SK-N-SH (cell line): ENCODE measurements at regions not wholly inside any gene's neighbourhood (a gene's known extent, or its start where the extent isn't known, plus 50 kb on each side); places are given as distances from the start of the nearest gene placed in this dataset.

ENCODE experiments used
- CTCF ChIA-PET: fragments of 300-600, 350-600 bp; formaldehyde crosslinking; extraction: SDS; loops from one replicate; lab custom pipeline; 2021; lab: Yijun Ruan, JAX
- POLR2A ChIA-PET: fragments of 350-600 bp; sonication (Branson Sonifier 250); formaldehyde crosslinking; extraction: SDS; loops from one replicate; lab custom pipeline; 2020; ENCODE audit warnings: antibody characterized with exemption, inconsistent platforms; lab: Yijun Ruan, JAX
- DNase-seq: peaks from one replicate; pipeline ENCODE4 v3.0.0; 2012
- H2AFZ ChIP-seq: fragments of 200-600 bp; sonication (generic); 2 replicates; pipeline ENCODE4 v1.8.1; 2016; ENCODE audit warnings: antibody characterized with exemption, mild to moderate bottlenecking, low read depth
- H3F3A ChIP-seq: fragments of 200-600 bp; sonication (generic); replicated peaks from 2 replicates; pipeline ENCODE3; 2016; ENCODE audit warnings: antibody characterized with exemption, mild to moderate bottlenecking; ENCODE audit not compliant: insufficient read depth
- H3K27ac ChIP-seq, 2 experiments: fragments of 200-500 bp in 1 of 2; fragments of 200-600 bp in 1 of 2; sonication (Bioruptor generic) in 1 of 2; sonication (generic), shearing (Covaris generic) in 1 of 2; 2 replicates each; pipeline versions ENCODE4 v1.5.1 to v1.6.1; 2014 to 2016; ENCODE audit warnings: low read depth in 2 of 2, inconsistent platforms in 1 of 2, low read length in 1 of 2, mild to moderate bottlenecking in 1 of 2, mixed read lengths in 1 of 2
- H3K27me3 ChIP-seq: fragments of 200-600 bp; sonication (generic), shearing (Covaris generic); 2 replicates; pipeline ENCODE4 v1.6.1; 2016; ENCODE audit warnings: mixed run types; ENCODE audit not compliant: insufficient read depth
- H3K36me3 ChIP-seq, 2 experiments: fragments of 200-500 bp in 1 of 2; fragments of 200-600 bp in 1 of 2; sonication (Bioruptor generic) in 1 of 2; sonication (generic) in 1 of 2; replicated peaks in 1 of 2; 2 replicates each; pipeline versions ENCODE3 to v1.5.1; 2014 to 2016; ENCODE audit warnings: low read length in 1 of 2, mild to moderate bottlenecking in 1 of 2; ENCODE audit not compliant: insufficient read depth in 2 of 2, control insufficient read depth in 1 of 2
- H3K4me1 ChIP-seq, 2 experiments: fragments of 200-500 bp in 1 of 2; fragments of 200-600 bp in 1 of 2; sonication (Bioruptor generic) in 1 of 2; sonication (generic), shearing (Covaris generic) in 1 of 2; 2 replicates each; pipeline versions ENCODE4 v1.5.1 to v1.6.1; 2014 to 2016; ENCODE audit warnings: low read depth in 1 of 2, low read length in 1 of 2, mixed run types in 1 of 2; ENCODE audit not compliant: insufficient read depth in 2 of 2, control insufficient read depth in 1 of 2
- H3K4me2 ChIP-seq: fragments of 200-600 bp; sonication (generic), shearing (Covaris generic); 2 replicates; pipeline ENCODE4 v1.6.1; 2017; ENCODE audit warnings: mixed run types
- H3K4me3 ChIP-seq, 2 experiments: fragments of 200-500 bp in 1 of 2; fragments of 200-600 bp in 1 of 2; sonication (Bioruptor generic) in 1 of 2; sonication (generic), shearing (Covaris generic) in 1 of 2; 2 replicates each; pipeline versions ENCODE4 v1.5.1 to v1.8.1; 2014 to 2016; ENCODE audit warnings: low read depth in 2 of 2, inconsistent platforms in 1 of 2, low read length in 1 of 2, mild to moderate bottlenecking in 1 of 2, mixed read lengths in 1 of 2, moderate library complexity in 1 of 2
- H3K79me2 ChIP-seq: fragments of 200-600 bp; sonication (generic); 2 replicates; pipeline ENCODE4 v1.8.1; 2017; ENCODE audit warnings: mild to moderate bottlenecking; ENCODE audit not compliant: insufficient read depth
- H3K9ac ChIP-seq: fragments of 200-600 bp; sonication (generic); 2 replicates; pipeline ENCODE4 v1.6.1; 2017; ENCODE audit warnings: mixed run types
- H3K9me2 ChIP-seq: fragments of 200-600 bp; sonication (generic); 2 replicates; pipeline ENCODE4 v1.6.1; 2017; ENCODE audit warnings: mixed run types
- H3K9me3 ChIP-seq: fragments of 200-600 bp; sonication (generic); 2 replicates; pipeline ENCODE4 v1.6.1; 2017; ENCODE audit warnings: mixed run types, mild to moderate bottlenecking, moderate library complexity
- H4K20me1 ChIP-seq: fragments of 200-600 bp; sonication (generic); 2 replicates; pipeline ENCODE4 v1.6.1; 2017; ENCODE audit warnings: mild to moderate bottlenecking, mixed run types; ENCODE audit not compliant: insufficient read depth
- CHD2 ChIP-seq: fragments of 150-350 bp; IDR thresholded peaks from 2 replicates; pipeline ENCODE4 v1.6.1; 2018; ENCODE audit warnings: low read length; ENCODE audit not compliant: partially characterized antibody
- ELF1 ChIP-seq: IDR thresholded peaks from 2 replicates; pipeline ENCODE4 v1.4.0; 2012
- FOSL2 ChIP-seq: IDR thresholded peaks from 2 replicates; pipeline ENCODE4 v1.4.0; 2012; ENCODE audit warnings: low read depth, mild to moderate bottlenecking, moderate library complexity, borderline replicate concordance
- FOXJ3 ChIP-seq: sonication (generic); formaldehyde crosslinking; IDR thresholded peaks from 2 replicates; pipeline ENCODE4 v1.5.1; 2020; ENCODE audit warnings: mild to moderate bottlenecking, missing genetic modification reagents
- FOXM1 ChIP-seq: IDR thresholded peaks from 2 replicates; pipeline ENCODE4 v1.4.0; 2012; ENCODE audit warnings: low read depth, mild to moderate bottlenecking
- IRF3 ChIP-seq: fragments of 150-350 bp; IDR thresholded peaks from 2 replicates; pipeline ENCODE4 v1.6.1; 2016; ENCODE audit warnings: mild to moderate bottlenecking, low read depth, low read length
- JUND ChIP-seq: IDR thresholded peaks from 2 replicates; pipeline ENCODE4 v1.4.0; 2012
- MAX ChIP-seq: IDR thresholded peaks from 2 replicates; pipeline ENCODE4 v1.4.0; 2012; ENCODE audit warnings: low read depth
- MXI1 ChIP-seq: IDR thresholded peaks from 2 replicates; pipeline ENCODE4 v1.6.1; 2012; ENCODE audit warnings: mild to moderate bottlenecking, low read depth, low read length, improper control_type of control experiment
- NRF1 ChIP-seq: IDR thresholded peaks from 2 replicates; pipeline ENCODE4 v1.6.1; 2012; ENCODE audit warnings: low read depth, mild to moderate bottlenecking, low read length
- PBX3 ChIP-seq: IDR thresholded peaks from 2 replicates; pipeline ENCODE4; 2012
- POLR2AphosphoS5 ChIP-seq: IDR thresholded peaks from 2 replicates; pipeline ENCODE4 v1.6.1; 2012; ENCODE audit warnings: low read depth, low read length
- RCOR1 ChIP-seq: fragments of 150-350 bp; IDR thresholded peaks from 2 replicates; pipeline ENCODE4 v1.6.1; 2017; ENCODE audit warnings: antibody characterized with exemption, low read length
- REST ChIP-seq: IDR thresholded peaks from 2 replicates; pipeline ENCODE4 v1.6.1; 2012; ENCODE audit warnings: mild to moderate bottlenecking, low read depth, low read length, moderate library complexity
- RFX5 ChIP-seq: IDR thresholded peaks from 2 replicates; pipeline ENCODE4 v1.6.1; 2012; ENCODE audit warnings: mild to moderate bottlenecking, improper control_type of control experiment, low read length
- RXRA ChIP-seq: IDR thresholded peaks from 2 replicates; pipeline ENCODE4 v1.4.0; 2012; ENCODE audit warnings: low read depth, mild to moderate bottlenecking, borderline replicate concordance
- SIN3A ChIP-seq: IDR thresholded peaks from 2 replicates; pipeline ENCODE4 v1.6.1; 2012; ENCODE audit warnings: low read depth, mild to moderate bottlenecking, low read length, moderate library complexity, borderline replicate concordance
- SMC3 ChIP-seq: IDR thresholded peaks from 2 replicates; pipeline ENCODE4 v1.6.1; 2012; ENCODE audit warnings: low read depth, low read length, improper control_type of control experiment
- TEAD4 ChIP-seq: IDR thresholded peaks from 2 replicates; pipeline ENCODE4 v1.4.0; 2012; ENCODE audit warnings: mild to moderate bottlenecking, borderline replicate concordance; ENCODE audit not compliant: insufficient read depth
- USF2 ChIP-seq: fragments of 150-350 bp; IDR thresholded peaks from 2 replicates; pipeline ENCODE4 v1.6.1; 2017; ENCODE audit warnings: antibody characterized with exemption, low read length, low read depth, borderline replicate concordance
- YY1 ChIP-seq: IDR thresholded peaks from 2 replicates; pipeline ENCODE4 v1.4.0; 2012; ENCODE audit warnings: low read depth, mild to moderate bottlenecking
- WGBS: methylation state at CpG from one replicate; pipeline ENCODE4 v1.1.6; 2017; ENCODE audit warnings: low lambda C conversion rate; 5-methylcytosine and 5-hydroxymethylcytosine counted together

- no peak for TF ChIP-seq SIN3A
- no peak for TF ChIP-seq FOXJ3 (CRISPR knock-in tag)
- no peak for TF ChIP-seq NRF1
- no peak for TF ChIP-seq TEAD4
- TF ChIP-seq, all 33 proteins: peak for 0
Observed at GRCh38 chr4:52507774-52508173, 151.3 kb downstream of the USP46 start (continued).

DNA sequence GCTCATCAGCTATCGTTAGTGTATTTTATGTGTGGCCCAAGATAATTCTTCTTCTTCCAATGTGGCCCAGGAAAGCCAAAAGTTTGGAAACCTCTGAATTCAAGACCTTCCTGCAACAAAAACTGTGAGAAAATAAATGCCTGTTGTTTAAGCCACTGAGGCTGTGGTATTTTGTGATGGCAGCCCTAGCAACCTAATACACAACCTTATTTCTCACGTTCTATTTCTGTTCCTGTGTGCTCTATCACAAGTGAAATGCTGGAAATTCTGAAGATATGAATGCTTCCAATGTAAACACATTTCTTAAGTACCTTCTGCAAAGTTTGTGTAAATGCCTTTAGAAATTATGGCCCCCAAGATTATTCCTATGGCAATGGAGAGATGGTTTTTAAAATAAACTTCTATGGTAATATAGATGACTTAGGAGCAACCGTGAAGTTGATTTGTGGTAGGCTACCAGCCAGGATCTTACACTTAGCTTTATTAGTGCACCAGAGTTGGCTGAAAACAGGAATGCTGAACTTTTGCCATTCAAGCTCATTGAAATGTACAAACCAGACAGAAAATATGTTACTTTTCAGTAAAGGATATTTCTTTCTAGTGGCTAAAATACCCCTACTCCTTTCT is 148.0 kb downstream of the USP46 start:
- H3K27ac ChIP-seq, result no peak overlapping the region
- no peak overlapping the region for H3K9ac ChIP-seq
- DNase-seq, result no peak
- H4K20me1 ChIP-seq, result no peaks in the 10 kb centered on the region
- H3K36me3 ChIP-seq, result no peaks in the 10 kb centered on the region
- WGBS, result 24% methylated on average over 3 of the region's 3 CpGs
- no peaks in the 10 kb centered on the region for H3K79me2 ChIP-seq
- ChIA-PET CTCF (no interaction called here), POLR2A (no interaction called here)
- no peaks in the 10 kb centered on the region for H3K9me2 ChIP-seq
- H3K9me3 ChIP-seq, result no peaks in the 10 kb centered on the region
- H3K4me1 ChIP-seq, result no peaks in the 10 kb centered on the region
- no peak overlapping the region for H3K4me2 ChIP-seq
- H3K4me3 ChIP-seq, result no peak overlapping the region
- TF ChIP-seq RFX5 (no peak), ELF1 (no peak), YY1 (no peak), SMC3 (no peak), POLR2AphosphoS5 (no peak), RCOR1 (no peak)
- no peaks in the 10 kb centered on the region for H3F3A ChIP-seq
- H2AFZ ChIP-seq, result no peak overlapping the region
- H3K27me3 ChIP-seq, result no peaks in the 10 kb centered on the region

GRCh38 chr4:52511825-52512224 is 147.3 kb downstream of the USP46 start:
- H3K9me3 ChIP-seq, result no peaks in the 10 kb centered on the region
- no peak for DNase-seq
- CTCF ChIA-PET, result interaction anchor here (0.8 kb wide), 1 partner anchor 471 kb away, joined by 3 read pairs; no protein-coding TSS in a partner anchor
- H3K4me3 ChIP-seq, result no peak overlapping the region
- no peaks in the 10 kb centered on the region for H3K79me2 ChIP-seq
- no peaks in the 10 kb centered on the region for H4K20me1 ChIP-seq
- no peak overlapping the region for H3K9ac ChIP-seq
- H3F3A ChIP-seq, result no peaks in the 10 kb centered on the region
- no peaks in the 10 kb centered on the region for H3K27me3 ChIP-seq
- no peak overlapping the region for H3K4me2 ChIP-seq
- no peaks in the 10 kb centered on the region for H3K36me3 ChIP-seq
- H3K27ac ChIP-seq, result no peak overlapping the region
- H3K9me2 ChIP-seq, result no peaks in the 10 kb centered on the region
- H2AFZ ChIP-seq, result no peak overlapping the region
- 3% methylated on average over 2 of the region's 2 CpGs for WGBS
- POLR2A ChIA-PET, result no interaction called here
- no peaks in the 10 kb centered on the region for H3K4me1 ChIP-seq
- TF ChIP-seq PBX3 (no peak), NRF1 (no peak), MXI1 (no peak), ELF1 (no peak), IRF3 (no peak), YY1 (no peak), RFX5 (no peak), CHD2 (no peak), USF2 (no peak), MAX (no peak), FOSL2 (no peak), JUND (no peak), FOXM1 (no peak), RXRA (no peak), REST (no peak)
